Osteoblast (primary cell): ENCODE measurements at regions not wholly inside any gene's neighbourhood (a gene's known extent, or its start where the extent isn't known, plus 50 kb on each side); places are given as distances from the start of the nearest gene placed in this dataset.

Experiments
- DNase-seq: peaks from one replicate; pipeline ENCODE4 v3.0.0; 2011; ENCODE audit warnings: low spot score, mixed read lengths; ENCODE audit not compliant: insufficient read length; ENCODE audit errors: missing footprints
- H2AFZ ChIP-seq: 2 replicates; pipeline ENCODE4 v1.6.0; 2011; ENCODE audit warnings: mild to moderate bottlenecking, low read length
- H3K27ac ChIP-seq: 2 replicates; pipeline ENCODE4 v1.5.1; 2011; ENCODE audit warnings: mild to moderate bottlenecking, low read depth, low read length, moderate library complexity
- H3K27me3 ChIP-seq: 2 replicates; pipeline ENCODE4 v1.6.0; 2012; ENCODE audit warnings: mild to moderate bottlenecking, control low read depth, inconsistent platforms, low read length, moderate library complexity; ENCODE audit not compliant: insufficient read depth
- H3K36me3 ChIP-seq: 2 replicates; pipeline ENCODE4 v1.5.1; 2011; ENCODE audit warnings: mild to moderate bottlenecking, low read length, control low read depth, moderate library complexity; ENCODE audit not compliant: insufficient read depth
- H3K4me1 ChIP-seq: 2 replicates; pipeline ENCODE4 v1.5.1; 2011; ENCODE audit warnings: mild to moderate bottlenecking, low read length, control low read depth, moderate library complexity; ENCODE audit not compliant: insufficient read depth
- H3K4me2 ChIP-seq: 2 replicates; pipeline ENCODE4 v1.6.0; 2011; ENCODE audit warnings: mild to moderate bottlenecking, low read length; ENCODE audit not compliant: insufficient read depth
- H3K4me3 ChIP-seq: fragments of 200-600 bp; sonication (generic); 3 replicates; pipeline ENCODE4 v1.5.1; 2012; ENCODE audit warnings: mild to moderate bottlenecking, low read length, inconsistent platforms; ENCODE audit not compliant: insufficient read depth
- H3K79me2 ChIP-seq: 2 replicates; pipeline ENCODE4 v1.6.0; 2012; ENCODE audit warnings: mild to moderate bottlenecking, low read length, control low read depth, inconsistent platforms; ENCODE audit not compliant: insufficient read depth
- H3K9me3 ChIP-seq: 2 replicates; pipeline ENCODE4 v1.5.1; 2011; ENCODE audit warnings: low read depth, low read length, control low read depth
- H4K20me1 ChIP-seq: 2 replicates; pipeline ENCODE4 v1.6.0; 2012; ENCODE audit warnings: mild to moderate bottlenecking, low read length, control low read depth; ENCODE audit not compliant: insufficient read depth
- TF ChIP-seq, protein P1 (sequence below): IDR thresholded peaks from 2 replicates; pipeline ENCODE4 v1.5.1; 2011; ENCODE audit warnings: mild to moderate bottlenecking, low read depth, low read length, moderate library complexity; ENCODE audit errors: extremely low read depth

DNA sequence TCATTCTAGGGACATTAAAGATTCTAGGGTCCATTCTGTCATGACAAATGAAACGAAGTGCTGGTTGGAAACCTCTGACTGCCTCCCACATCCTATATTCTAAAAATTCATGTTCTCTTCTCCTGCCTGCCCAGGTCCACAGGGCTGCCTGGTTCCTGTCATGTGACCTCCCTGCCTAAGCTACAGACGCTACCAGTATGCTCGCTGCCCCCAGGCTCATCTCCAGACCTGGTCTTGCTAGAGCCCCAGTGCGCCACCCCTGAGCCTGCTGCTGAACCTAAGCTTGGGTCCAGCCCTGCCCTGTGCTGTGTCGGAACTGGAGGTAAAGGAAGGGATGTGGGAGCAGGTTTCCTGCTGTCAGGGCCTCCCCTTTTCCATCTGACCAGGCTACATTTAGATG is 231.6 kb upstream of the CDH5 start:
- DNase-seq, result no peak
- H3K4me2 ChIP-seq, result no peak overlapping the region
- no peaks in the 10 kb centered on the region for H3K36me3 ChIP-seq
- H4K20me1 ChIP-seq, result no peaks in the 10 kb centered on the region
- H2AFZ ChIP-seq, result no peak overlapping the region
- no peaks in the 10 kb centered on the region for H3K79me2 ChIP-seq
- H3K9me3 ChIP-seq, result no peaks in the 10 kb centered on the region
- no peak overlapping the region for H3K4me3 ChIP-seq
- no peaks in the 10 kb centered on the region for H3K27me3 ChIP-seq
- H3K4me1 ChIP-seq, result peaks cover 41% of the 10 kb centered on the region
- TF ChIP-seq, protein P1, sequence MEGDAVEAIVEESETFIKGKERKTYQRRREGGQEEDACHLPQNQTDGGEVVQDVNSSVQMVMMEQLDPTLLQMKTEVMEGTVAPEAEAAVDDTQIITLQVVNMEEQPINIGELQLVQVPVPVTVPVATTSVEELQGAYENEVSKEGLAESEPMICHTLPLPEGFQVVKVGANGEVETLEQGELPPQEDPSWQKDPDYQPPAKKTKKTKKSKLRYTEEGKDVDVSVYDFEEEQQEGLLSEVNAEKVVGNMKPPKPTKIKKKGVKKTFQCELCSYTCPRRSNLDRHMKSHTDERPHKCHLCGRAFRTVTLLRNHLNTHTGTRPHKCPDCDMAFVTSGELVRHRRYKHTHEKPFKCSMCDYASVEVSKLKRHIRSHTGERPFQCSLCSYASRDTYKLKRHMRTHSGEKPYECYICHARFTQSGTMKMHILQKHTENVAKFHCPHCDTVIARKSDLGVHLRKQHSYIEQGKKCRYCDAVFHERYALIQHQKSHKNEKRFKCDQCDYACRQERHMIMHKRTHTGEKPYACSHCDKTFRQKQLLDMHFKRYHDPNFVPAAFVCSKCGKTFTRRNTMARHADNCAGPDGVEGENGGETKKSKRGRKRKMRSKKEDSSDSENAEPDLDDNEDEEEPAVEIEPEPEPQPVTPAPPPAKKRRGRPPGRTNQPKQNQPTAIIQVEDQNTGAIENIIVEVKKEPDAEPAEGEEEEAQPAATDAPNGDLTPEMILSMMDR, result no peak
- no peak overlapping the region for H3K27ac ChIP-seq

GRCh38 chr16:66133643-66134338 is 232.7 kb upstream of the CDH5 start:
- peaks cover 41% of the 10 kb centered on the region for H3K4me1 ChIP-seq
- H3K4me2 ChIP-seq, result no peak overlapping the region
- no peaks in the 10 kb centered on the region for H3K36me3 ChIP-seq
- no peak overlapping the region for H3K27ac ChIP-seq
- no peak overlapping the region for H2AFZ ChIP-seq
- no peak for DNase-seq
- no peaks in the 10 kb centered on the region for H4K20me1 ChIP-seq
- no peak overlapping the region for H3K4me3 ChIP-seq
- no peaks in the 10 kb centered on the region for H3K27me3 ChIP-seq
- H3K9me3 ChIP-seq, result no peaks in the 10 kb centered on the region
- TF ChIP-seq, protein P1, result no peak
- no peaks in the 10 kb centered on the region for H3K79me2 ChIP-seq

- peak; percentile 82 for DNase-seq
- no peak overlapping the region for H3K4me3 ChIP-seq
- H3K9me3 ChIP-seq, result no peaks in the 10 kb centered on the region
- no peaks in the 10 kb centered on the region for H3K36me3 ChIP-seq
- TF ChIP-seq, protein P1, result no peak
- peak overlapping the region; percentile 15 for H3K4me2 ChIP-seq
- no peaks in the 10 kb centered on the region for H3K79me2 ChIP-seq
- H3K27me3 ChIP-seq, result no peaks in the 10 kb centered on the region
- H2AFZ ChIP-seq, result no peak overlapping the region
- no peaks in the 10 kb centered on the region for H4K20me1 ChIP-seq
- H3K4me1 ChIP-seq, result peaks cover 45% of the 10 kb centered on the region
- H3K27ac ChIP-seq, result peak overlapping the region; percentile 14
Measured at GRCh38 chr16:66131895-66132294, 234.6 kb upstream of the CDH5 start.

GRCh38 chr16:66131156-66131807 is 235.2 kb upstream of the CDH5 start:
- Histone ChIP-seq H3K36me3 (no peaks in the 10 kb centered on the region), H3K27me3 (no peaks in the 10 kb centered on the region), H3K27ac (peak overlapping the region; percentile 72), H2AFZ (no peak overlapping the region), H4K20me1 (no peaks in the 10 kb centered on the region), H3K4me3 (no peak overlapping the region), H3K79me2 (no peaks in the 10 kb centered on the region), H3K4me1 (peaks cover 45% of the 10 kb centered on the region), H3K4me2 (peak overlapping the region; percentile 15), H3K9me3 (no peaks in the 10 kb centered on the region)
- TF ChIP-seq, protein P1, result no peak
- no peak for DNase-seq
